Lower leg skin (tissue), 4 donors: ENCODE measurements at regions not wholly inside any gene's neighbourhood (a gene's known extent, or its start where the extent isn't known, plus 50 kb on each side); places are given as distances from the start of the nearest gene placed in this dataset.

Experiments used
- DNase-seq, 2 donors: peaks; one replicate each; pipeline ENCODE4 v3.0.0-alpha.2; 2019; ENCODE audit warnings: low spot score in 2 of 2
- H3K4me3 ChIP-seq: fragments of 200-600 bp; sonication (generic); 2 replicates; pipeline ENCODE4 v1.5.1; 2017; ENCODE audit warnings: mild to moderate bottlenecking, low read depth; ENCODE audit not compliant: poor library complexity, severe bottlenecking
- CTCF ChIP-seq, 3 donors: fragments of 450-650 bp; IDR thresholded peaks; one replicate each; pipeline ENCODE4 v1.5.1; 2016; ENCODE audit warnings: antibody characterized with exemption in 3 of 3, mild to moderate bottlenecking in 3 of 3, moderate library complexity in 2 of 3
- POLR2A ChIP-seq, 2 donors: fragments of 450-650 bp; IDR thresholded peaks; one replicate each; pipeline ENCODE4 v1.6.1; 2016 to 2017; ENCODE audit warnings: antibody characterized with exemption in 2 of 2, mild to moderate bottlenecking in 1 of 2, moderate library complexity in 1 of 2
- WGBS, 2 donors: methylation state at CpG; one replicate each; pipeline ENCODE4 v1.1.5; 2018; 5-methylcytosine and 5-hydroxymethylcytosine counted together
- intact Hi-C: fragments of 100-400 bp; cut with DNase I; formaldehyde crosslinking; loops from one replicate; pipeline ENCODE4 v1.15.0; 2023; ENCODE audit warnings: low total_unique reads

- H3K4me3 ChIP-seq, result no peak overlapping the region
- no peak for TF ChIP-seq CTCF (IDR thresholded peaks at IDR 0.05)
- no peak for TF ChIP-seq POLR2A (IDR thresholded peaks at IDR 0.05)
- intact Hi-C loops, result no loop called here
- 72 to 78% methylated on average over 2 of the region's 2 CpGs for WGBS, 2 donors
- no peak for DNase-seq
These were observed 149.9 kb downstream of the IBTK start for GRCh38 chr6:82097676-82098075.

GRCh38 chr6:82095091-82095490 lies 152.5 kb downstream of the IBTK start:
- no peak overlapping the region for H3K4me3 ChIP-seq
- intact Hi-C loops, result no loop called here
- no peak for DNase-seq
- 62 to 68% methylated on average over 5 of the region's 5 CpGs for WGBS, 2 donors
- TF ChIP-seq POLR2A (IDR thresholded peaks at IDR 0.05) (no peak), CTCF (IDR thresholded peaks at IDR 0.05) (no peak)

GRCh38 chr6:82094166-82094806 lies 153.3 kb downstream of the IBTK start:
- DNase-seq, result no peak
- WGBS, 2 donors, result 79 to 82% methylated on average over 4 of the region's 4 CpGs
- intact Hi-C loops, result no loop called here

GRCh38 chr6:82088978-82089771 lies 158.4 kb downstream of the IBTK start:
- intact Hi-C loops, result no loop called here
- TF ChIP-seq CTCF (IDR thresholded peaks at IDR 0.05) (no peak), POLR2A (IDR thresholded peaks at IDR 0.05) (no peak)
- whole genome bisulfite sequencing, 2 donors, result 54 to 59% methylated on average over 4 of the region's 4 CpGs
- no peak for DNase-seq
- H3K4me3 ChIP-seq, result no peak overlapping the region

More at GRCh38 chr6:82094166-82094806, 153.3 kb downstream of the IBTK start:
- no peak overlapping the region for H3K4me3 ChIP-seq
- no peak for TF ChIP-seq CTCF (IDR thresholded peaks at IDR 0.05)
- no peak for TF ChIP-seq POLR2A (IDR thresholded peaks at IDR 0.05)

- DNase-seq, result no peak
- H3K4me3 ChIP-seq, result no peak overlapping the region
- 85 to 95% methylated on average over 2 of the region's 2 CpGs for WGBS, 2 donors
- intact Hi-C loops, result no loop called here
- TF ChIP-seq CTCF (IDR thresholded peaks at IDR 0.05), result no peak
- no peak for TF ChIP-seq POLR2A (IDR thresholded peaks at IDR 0.05)
These were observed 160.6 kb downstream of the IBTK start for GRCh38 chr6:82086944-82087343.
